IMR-90 (cell line): ENCODE measurements at regions not wholly inside any gene's neighbourhood (a gene's known extent, or its start where the extent isn't known, plus 50 kb on each side); places are given as distances from the start of the nearest gene placed in this dataset.

Source experiments
- ATAC-seq: fragments of 200-7000 bp; cut with Tn5 transposase; 2 replicates; pipeline ENCODE4 v1.9.1; 2020; ENCODE audit warnings: low read depth, mild to moderate bottlenecking, moderate library complexity
- BruUV-seq: library from RNA; stranded (reverse); fragments of 400-500 nt; replicated peaks from 2 replicates; lab custom pipeline; 2021; lab: Mats Ljungman, UMichigan
- CTCF ChIA-PET: fragments of 300-600 bp; formaldehyde crosslinking; extraction: SDS; loops from one replicate; lab custom pipeline; 2021; ENCODE audit warnings: antibody characterized with exemption; lab: Yijun Ruan, JAX
- POLR2A ChIA-PET: fragments of 300-600 bp; sonication (Branson Sonifier 250); formaldehyde crosslinking; loops from one replicate; lab custom pipeline; 2022; ENCODE audit warnings: antibody characterized with exemption; ENCODE audit not compliant: unreplicated experiment; lab: Charles Lee
- DNase-seq: peaks from one replicate; pipeline ENCODE4 v3.0.0; 2013
- H2AFZ ChIP-seq: replicated peaks from 2 replicates; pipeline ENCODE3; 2013; ENCODE audit warnings: low read length, mild to moderate bottlenecking; ENCODE audit not compliant: poor library complexity
- H2AK5ac ChIP-seq: 2 replicates; pipeline ENCODE4 v1.6.1; 2013; ENCODE audit warnings: low read depth, low read length, inconsistent platforms
- H2AK9ac ChIP-seq: replicated peaks from 2 replicates; pipeline ENCODE3; 2013; ENCODE audit warnings: mild to moderate bottlenecking, low read depth, low read length, moderate library complexity; ENCODE audit not compliant: poor library complexity
- H2BK120ac ChIP-seq: 2 replicates; pipeline ENCODE4 v1.6.1; 2013; ENCODE audit warnings: low read depth, low read length, inconsistent platforms
- H2BK15ac ChIP-seq: 3 replicates; pipeline ENCODE4 v1.6.1; 2013; ENCODE audit warnings: low read depth, low read length, inconsistent platforms
- H2BK20ac ChIP-seq: 2 replicates; pipeline ENCODE4 v1.6.1; 2013; ENCODE audit warnings: low read depth, mild to moderate bottlenecking, inconsistent platforms, low read length, moderate library complexity
- H2BK5ac ChIP-seq: 2 replicates; pipeline ENCODE4 v1.6.1; 2013; ENCODE audit warnings: mild to moderate bottlenecking, low read depth, low read length, inconsistent platforms; ENCODE audit not compliant: poor library complexity, severe bottlenecking
- H3K14ac ChIP-seq: replicated peaks from 2 replicates; pipeline ENCODE4 v1.6.1; 2013; ENCODE audit warnings: low read depth, low read length, inconsistent platforms
- H3K18ac ChIP-seq: 2 replicates; pipeline ENCODE4 v1.6.1; 2013; ENCODE audit warnings: low read depth, low read length, control low read depth
- H3K23ac ChIP-seq: 2 replicates; pipeline ENCODE4 v1.6.1; 2013; ENCODE audit warnings: low read depth, low read length, inconsistent platforms
- H3K27ac ChIP-seq: 2 replicates; pipeline ENCODE4 v1.5.1; 2013; ENCODE audit warnings: mild to moderate bottlenecking, control low read depth, low read length; ENCODE audit not compliant: insufficient read depth
- H3K27me3 ChIP-seq: 2 replicates; pipeline ENCODE4 v1.6.1; 2013; ENCODE audit warnings: low read length; ENCODE audit not compliant: control insufficient read depth, insufficient read depth
- H3K36me3 ChIP-seq: 2 replicates; pipeline ENCODE4 v1.6.1; 2013; ENCODE audit warnings: low read length, mixed read lengths; ENCODE audit not compliant: control insufficient read depth, insufficient read depth
- H3K4ac ChIP-seq: 2 replicates; pipeline ENCODE4 v1.6.1; 2013; ENCODE audit warnings: low read depth, low read length, inconsistent platforms
- H3K4me1 ChIP-seq: 2 replicates; pipeline ENCODE4 v1.6.1; 2013; ENCODE audit warnings: low read length, mixed read lengths; ENCODE audit not compliant: control insufficient read depth, insufficient read depth
- H3K4me2 ChIP-seq: 2 replicates; pipeline ENCODE4 v1.6.1; 2013; ENCODE audit warnings: low read depth, mild to moderate bottlenecking, control low read depth, low read length, moderate library complexity
- H3K4me3 ChIP-seq: 2 replicates; pipeline ENCODE4 v1.5.1; 2013; ENCODE audit warnings: low read depth, mild to moderate bottlenecking, control low read depth, low read length, moderate library complexity; ENCODE audit not compliant: insufficient read depth
- H3K56ac ChIP-seq: 2 replicates; pipeline ENCODE4 v1.6.1; 2013; ENCODE audit warnings: low read length, inconsistent platforms; ENCODE audit not compliant: insufficient read depth; ENCODE audit errors: extremely low read depth
- H3K79me1 ChIP-seq, 2 experiments: 2 replicates each; pipeline ENCODE4 v1.6.1; 2013; ENCODE audit warnings: low read length in 2 of 2, inconsistent platforms in 1 of 2, low read depth in 1 of 2
- H3K9ac ChIP-seq: 2 replicates; pipeline ENCODE4 v1.6.1; 2013; ENCODE audit warnings: low read depth, low read length, control low read depth
- H3K9me1 ChIP-seq: 2 replicates; pipeline ENCODE4 v1.6.1; 2013; ENCODE audit warnings: low read length, inconsistent platforms; ENCODE audit not compliant: insufficient read depth
- H3K9me3 ChIP-seq: 2 replicates; pipeline ENCODE4 v1.6.1; 2013; ENCODE audit warnings: low read length; ENCODE audit not compliant: control insufficient read depth, insufficient read depth
- H4K20me1 ChIP-seq: 2 replicates; pipeline ENCODE4 v1.6.1; 2013; ENCODE audit warnings: low read length, inconsistent platforms; ENCODE audit not compliant: insufficient read depth
- H4K5ac ChIP-seq: 2 replicates; pipeline ENCODE4 v1.6.1; 2013; ENCODE audit warnings: mild to moderate bottlenecking, low read depth, low read length, control low read depth
- H4K8ac ChIP-seq, 2 experiments: 2 replicates each; pipeline ENCODE4 v1.6.1; 2013; ENCODE audit warnings: low read depth in 2 of 2, low read length in 2 of 2, control low read depth in 1 of 2, inconsistent platforms in 1 of 2
- H4K91ac ChIP-seq: 2 replicates; pipeline ENCODE4 v1.6.1; 2013; ENCODE audit warnings: low read depth, low read length, inconsistent platforms; ENCODE audit not compliant: insufficient read depth
- MAFK ChIP-seq: IDR thresholded peaks from 2 replicates; pipeline ENCODE4 v1.6.1; 2012; ENCODE audit warnings: low read depth, low read length, improper control_type of control experiment
- NFE2L2 ChIP-seq: fragments of 150-350 bp; IDR thresholded peaks from 2 replicates; pipeline ENCODE4 v1.6.1; 2016; ENCODE audit warnings: low read depth, mild to moderate bottlenecking, low read length
- RAD21 ChIP-seq: IDR thresholded peaks from 2 replicates; pipeline ENCODE4 v1.6.1; 2012; ENCODE audit warnings: low read length, improper control_type of control experiment
- WGBS, 2 experiments: methylation state at CpG; one replicate each; pipeline versions ENCODE4 v1.1.5 to v1.1.7; 2013; ENCODE audit warnings: missing lambda C conversion rate in 2 of 2; ENCODE audit not compliant: insufficient read length in 1 of 2; ENCODE audit errors: extremely low coverage in 2 of 2; 5-methylcytosine and 5-hydroxymethylcytosine counted together
- dilution Hi-C: fragments of 300-500 bp; cut with HindIII; formaldehyde crosslinking; loops from one replicate; pipeline ENCODE4 v1.14.3; 2018; ENCODE audit warnings: low sequenced_read_pairs; ENCODE audit not compliant: unreplicated experiment
- in situ Hi-C: fragments of 300-500 bp; cut with MboI; formaldehyde crosslinking; loops from 3 replicates; pipeline ENCODE4 v1.14.3; 2019; ENCODE audit warnings: low sequenced_read_pairs, inconsistent platforms, mixed read lengths
- intact Hi-C: fragments of 100-400 bp; cut with micrococcal nuclease; formaldehyde crosslinking; loops from 2 replicates; pipeline ENCODE4 v1.10.0; 2022

- Histone ChIP-seq H3K4me1 (no peaks in the 10 kb centered on the region), H3K4me2 (no peak overlapping the region), H2AK9ac (no peak overlapping the region), H3K9ac (no peak overlapping the region), H3K23ac (no peak overlapping the region), H4K5ac (no peak overlapping the region), H3K36me3 (no peaks in the 10 kb centered on the region), H2BK5ac (no peak overlapping the region), H3K18ac (no peak overlapping the region), H3K4me3 (no peak overlapping the region), H3K56ac (no peak overlapping the region), H4K8ac (no peak overlapping the region), H4K91ac (no peak overlapping the region), H3K4ac (no peak overlapping the region), H3K27me3 (no peaks in the 10 kb centered on the region), H3K9me3 (peaks cover 6% of the 10 kb centered on the region; the same call in 1 of the 2 replicates), H2AFZ (no peak overlapping the region), H2AK5ac (no peak overlapping the region), H3K9me1 (no peaks in the 10 kb centered on the region), H3K14ac (no peak overlapping the region), H4K20me1 (no peaks in the 10 kb centered on the region), H3K27ac (no peak overlapping the region), H2BK20ac (no peak overlapping the region), H2BK15ac (no peak overlapping the region), H2BK120ac (no peak overlapping the region), H3K79me1 (no peaks in the 10 kb centered on the region)
- no peak for DNase-seq
- no peak for TF ChIP-seq RAD21
- TF ChIP-seq MAFK = peak; percentile 55
- TF ChIP-seq NFE2L2 = no peak
- ChIA-PET POLR2A (no interaction called here), CTCF (no interaction called here)
- BruUV-seq = no TSS peak
- in situ Hi-C loops = no loop called here
- dilution Hi-C loops = no loop called here
- ATAC-seq = no peak
- WGBS, 2 experiments = no CpG with 5 or more reads among the region's 5 CpGs
- intact Hi-C loops = no loop called here
These were observed 76.4 kb upstream of the FSTL5 start for GRCh38 chr4:162239992-162240769.
